ENCODE measurements at regions not wholly inside any gene's neighbourhood (a gene's known extent, or its start where the extent isn't known, plus 50 kb on each side); places are given as distances from the start of the nearest gene placed in this dataset.

GRCh38 chr18:76233406-76233805 lies 261.6 kb downstream of the ZNF516 start:
- H3K4me1 Mint-ChIP-seq (ENCODE audit: low read depth in 2 of 2) = no peaks in the 10 kb centered on the region
- DNase-seq (ENCODE audit: low spot score) (no peak), ATAC-seq (no peak)
- H3K27me3 Mint-ChIP-seq = peaks cover 15 to 33% of the 10 kb centered on the region in 2 donors
- peaks cover 8% of the 10 kb centered on the region for H3K36me3 Mint-ChIP-seq
- H3K9me3 Mint-ChIP-seq = peaks cover 6% of the 10 kb centered on the region
- no peak overlapping the region for H3K4me3 Mint-ChIP-seq
- H3K27ac Mint-ChIP-seq = no peak overlapping the region

GRCh38 chr18:76232779-76233178 lies 262.3 kb downstream of the ZNF516 start:
- DNase-seq (ENCODE audit: low spot score) (no peak), ATAC-seq (no peak)
- no peak overlapping the region for H3K27ac Mint-ChIP-seq
- H3K36me3 Mint-ChIP-seq = peaks cover 3% of the 10 kb centered on the region
- no peaks in the 10 kb centered on the region for H3K4me1 Mint-ChIP-seq (ENCODE audit: low read depth in 2 of 2)
- no peak overlapping the region for H3K4me3 Mint-ChIP-seq
- peaks cover 3% of the 10 kb centered on the region for H3K9me3 Mint-ChIP-seq
- peaks cover 15 to 29% of the 10 kb centered on the region in 2 donors for H3K27me3 Mint-ChIP-seq

GRCh38 chr18:76232010-76232409 lies 263.0 kb downstream of the ZNF516 start:
- Mint-ChIP-seq H3K27ac (no peak overlapping the region), H3K27me3 (peaks cover 15 to 25% of the 10 kb centered on the region in 2 donors), H3K36me3 (no peaks in the 10 kb centered on the region), H3K9me3 (no peaks in the 10 kb centered on the region), H3K4me1 (ENCODE audit: low read depth in 2 of 2) (no peaks in the 10 kb centered on the region), H3K4me3 (no peak overlapping the region)
- DNase-seq (ENCODE audit: low spot score) (no peak), ATAC-seq (no peak)

- H3K36me3 Mint-ChIP-seq = no peaks in the 10 kb centered on the region
- H3K27ac Mint-ChIP-seq = no peak overlapping the region
- H3K4me1 Mint-ChIP-seq (ENCODE audit: low read depth in 2 of 2) = no peaks in the 10 kb centered on the region
- DNase-seq (ENCODE audit: low spot score) (no peak), ATAC-seq (no peak)
- H3K9me3 Mint-ChIP-seq = no peaks in the 10 kb centered on the region
- H3K27me3 Mint-ChIP-seq = peaks cover 15 to 25% of the 10 kb centered on the region in 2 donors
- no peak overlapping the region for H3K4me3 Mint-ChIP-seq
Observed at GRCh38 chr18:76231402-76231801, 263.6 kb downstream of the ZNF516 start.

- DNase-seq (ENCODE audit: low spot score) (no peak), ATAC-seq (no peak)
- no peak overlapping the region for H3K4me3 Mint-ChIP-seq
- no peaks in the 10 kb centered on the region for H3K4me1 Mint-ChIP-seq (ENCODE audit: low read depth in 2 of 2)
- no peaks in the 10 kb centered on the region for H3K36me3 Mint-ChIP-seq
- H3K27me3 Mint-ChIP-seq = peaks cover 12 to 23% of the 10 kb centered on the region in 2 donors
- H3K27ac Mint-ChIP-seq = no peak overlapping the region
- H3K9me3 Mint-ChIP-seq = no peaks in the 10 kb centered on the region
Observed at GRCh38 chr18:76230791-76231190, 264.3 kb downstream of the ZNF516 start.

- H3K36me3 Mint-ChIP-seq = no peaks in the 10 kb centered on the region
- DNase-seq (ENCODE audit: low spot score) = no peak
- H3K4me1 Mint-ChIP-seq (ENCODE audit: low read depth in 2 of 2) = no peaks in the 10 kb centered on the region
- no peak for ATAC-seq
- H3K27ac Mint-ChIP-seq = no peak overlapping the region
- H3K27me3 Mint-ChIP-seq = peaks cover 10 to 18% of the 10 kb centered on the region in 2 donors
- no peak overlapping the region for H3K4me3 Mint-ChIP-seq
- no peaks in the 10 kb centered on the region for H3K9me3 Mint-ChIP-seq
Observed at GRCh38 chr18:76228716-76229115, 266.3 kb downstream of the ZNF516 start.

GRCh38 chr18:76227759-76228158 lies 267.3 kb downstream of the ZNF516 start:
- H3K4me3 Mint-ChIP-seq = no peak overlapping the region
- no peaks in the 10 kb centered on the region for H3K9me3 Mint-ChIP-seq
- H3K36me3 Mint-ChIP-seq = no peaks in the 10 kb centered on the region
- ATAC-seq (no peak), DNase-seq (ENCODE audit: low spot score) (no peak)
- H3K27ac Mint-ChIP-seq = no peak overlapping the region
- peaks cover 10 to 16% of the 10 kb centered on the region in 2 donors for H3K27me3 Mint-ChIP-seq
- no peaks in the 10 kb centered on the region for H3K4me1 Mint-ChIP-seq (ENCODE audit: low read depth in 2 of 2)

- Mint-ChIP-seq H3K36me3 (no peaks in the 10 kb centered on the region), H3K27ac (no peak overlapping the region), H3K4me1 (ENCODE audit: low read depth in 2 of 2) (no peaks in the 10 kb centered on the region), H3K27me3 (peaks cover 0 to 5% of the 10 kb centered on the region in 2 donors), H3K4me3 (no peak overlapping the region), H3K9me3 (no peaks in the 10 kb centered on the region)
- ATAC-seq = no peak
- DNase-seq (ENCODE audit: low spot score) = no peak
Observed at GRCh38 chr18:76223403-76223802, 271.6 kb downstream of the ZNF516 start.

GRCh38 chr18:76219023-76219422 lies 276.0 kb downstream of the ZNF516 start:
- H3K36me3 Mint-ChIP-seq = no peaks in the 10 kb centered on the region

GRCh38 chr18:76216096-76216495 lies 278.9 kb downstream of the ZNF516 start:
- H3K36me3 Mint-ChIP-seq = no peaks in the 10 kb centered on the region
- ATAC-seq (no peak), DNase-seq (ENCODE audit: low spot score) (no peak)
- H3K4me3 Mint-ChIP-seq = no peak overlapping the region
- no peak overlapping the region for H3K27ac Mint-ChIP-seq
- H3K4me1 Mint-ChIP-seq (ENCODE audit: low read depth in 2 of 2) = no peaks in the 10 kb centered on the region
- H3K9me3 Mint-ChIP-seq = no peaks in the 10 kb centered on the region
- peaks cover 12 to 16% of the 10 kb centered on the region in 2 donors for H3K27me3 Mint-ChIP-seq

More at GRCh38 chr18:76219023-76219422, 276.0 kb downstream of the ZNF516 start:
- Mint-ChIP-seq H3K9me3 (no peaks in the 10 kb centered on the region), H3K4me3 (no peak overlapping the region), H3K27me3 (peaks cover 8 to 11% of the 10 kb centered on the region in 2 donors), H3K27ac (no peak overlapping the region), H3K4me1 (ENCODE audit: low read depth in 2 of 2) (no peaks in the 10 kb centered on the region)
- DNase-seq (ENCODE audit: low spot score) (no peak), ATAC-seq (no peak)

GRCh38 chr18:76213991-76214390 lies 281.1 kb downstream of the ZNF516 start:
- Mint-ChIP-seq H3K9me3 (no peaks in the 10 kb centered on the region), H3K4me1 (ENCODE audit: low read depth in 2 of 2) (no peaks in the 10 kb centered on the region), H3K36me3 (no peaks in the 10 kb centered on the region), H3K27me3 (peaks cover 17 to 18% of the 10 kb centered on the region in 2 donors), H3K4me3 (no peak overlapping the region), H3K27ac (no peak overlapping the region)
- no peak for DNase-seq (ENCODE audit: low spot score)
- no peak for ATAC-seq

GRCh38 chr18:76212960-76213359 lies 282.1 kb downstream of the ZNF516 start:
- H3K9me3 Mint-ChIP-seq = no peaks in the 10 kb centered on the region

GRCh38 chr18:76209597-76209996 lies 285.4 kb downstream of the ZNF516 start:
- H3K27me3 Mint-ChIP-seq = peaks cover 29 to 33% of the 10 kb centered on the region in 2 donors
- H3K9me3 Mint-ChIP-seq = peaks cover 6% of the 10 kb centered on the region
- H3K4me1 Mint-ChIP-seq (ENCODE audit: low read depth in 2 of 2) = no peaks in the 10 kb centered on the region
- peak in 1 of 2 donors; percentile 32 for ATAC-seq
- DNase-seq (ENCODE audit: low spot score) = no peak
- no peaks in the 10 kb centered on the region for H3K36me3 Mint-ChIP-seq
- no peak overlapping the region for H3K27ac Mint-ChIP-seq
- H3K4me3 Mint-ChIP-seq = no peak overlapping the region

More at GRCh38 chr18:76212960-76213359, 282.1 kb downstream of the ZNF516 start:
- DNase-seq (ENCODE audit: low spot score) (no peak), ATAC-seq (no peak)
- no peak overlapping the region for H3K27ac Mint-ChIP-seq
- no peaks in the 10 kb centered on the region for H3K36me3 Mint-ChIP-seq
- no peaks in the 10 kb centered on the region for H3K4me1 Mint-ChIP-seq (ENCODE audit: low read depth in 2 of 2)
- H3K27me3 Mint-ChIP-seq = peaks cover 19 to 23% of the 10 kb centered on the region in 2 donors
- no peak overlapping the region for H3K4me3 Mint-ChIP-seq

GRCh38 chr18:76208678-76209306 lies 286.2 kb downstream of the ZNF516 start:
- H3K4me3 Mint-ChIP-seq = no peak overlapping the region
- no peaks in the 10 kb centered on the region for H3K36me3 Mint-ChIP-seq
- peaks cover 7% of the 10 kb centered on the region for H3K9me3 Mint-ChIP-seq
- ATAC-seq (peak in 1 of 2 donors; percentile 62), DNase-seq (ENCODE audit: low spot score) (no peak)
- H3K4me1 Mint-ChIP-seq (ENCODE audit: low read depth in 2 of 2) = no peaks in the 10 kb centered on the region
- H3K27ac Mint-ChIP-seq = no peak overlapping the region
- H3K27me3 Mint-ChIP-seq = peaks cover 30 to 32% of the 10 kb centered on the region in 2 donors

- no peaks in the 10 kb centered on the region for H3K4me1 Mint-ChIP-seq (ENCODE audit: low read depth in 2 of 2)
- no peak for ATAC-seq
Observed at GRCh38 chr18:76205906-76206305, 289.1 kb downstream of the ZNF516 start.

More at GRCh38 chr18:76205906-76206305, 289.1 kb downstream of the ZNF516 start:
- no peak for DNase-seq (ENCODE audit: low spot score)
- peaks cover 7% of the 10 kb centered on the region for H3K9me3 Mint-ChIP-seq
- no peak overlapping the region for H3K4me3 Mint-ChIP-seq
- peaks cover 37 to 40% of the 10 kb centered on the region in 2 donors for H3K27me3 Mint-ChIP-seq
- H3K27ac Mint-ChIP-seq = no peak overlapping the region
- no peaks in the 10 kb centered on the region for H3K36me3 Mint-ChIP-seq
